ENCODE measurements at regions not wholly inside any gene's neighbourhood (a gene's known extent, or its start where the extent isn't known, plus 50 kb on each side); places are given as distances from the start of the nearest gene placed in this dataset.

- TF ChIP-seq TEAD4 (IDR thresholded peaks at IDR 0.05) (no peak), EGR1 (IDR thresholded peaks at IDR 0.05) (no peak), FOXM1 (IDR thresholded peaks at IDR 0.05; ENCODE audit: borderline replicate concordance, low read depth) (no peak), MAX (IDR thresholded peaks at IDR 0.05) (no peak), EP300 (IDR thresholded peaks at IDR 0.05; ENCODE audit: borderline replicate concordance) (no peak), ZBTB7A (IDR thresholded peaks at IDR 0.05; ENCODE audit: low read depth) (no peak), TCF12 (IDR thresholded peaks at IDR 0.05; ENCODE audit: low read depth) (no peak)
Measured at GRCh38 chr6:95837890-95838289, 177.9 kb upstream of the FUT9 start.

GRCh38 chr6:95841560-95841959 is 174.2 kb upstream of the FUT9 start:
- no peak for TF ChIP-seq CREB1 (IDR thresholded peaks at IDR 0.05; ENCODE audit: low read depth)
- TF ChIP-seq FOXM1 (IDR thresholded peaks at IDR 0.05; ENCODE audit: borderline replicate concordance, low read depth) = no peak
- no peak for TF ChIP-seq EP300 (IDR thresholded peaks at IDR 0.05; ENCODE audit: borderline replicate concordance)
- no peak for TF ChIP-seq USF1 (IDR thresholded peaks at IDR 0.05)
- TF ChIP-seq TEAD4 (IDR thresholded peaks at IDR 0.05) = no peak
- TF ChIP-seq ZBTB7A (IDR thresholded peaks at IDR 0.05; ENCODE audit: low read depth) = no peak

- TF ChIP-seq FOXM1 (IDR thresholded peaks at IDR 0.05; ENCODE audit: borderline replicate concordance, low read depth) (no peak), EGR1 (IDR thresholded peaks at IDR 0.05) (no peak), CREB1 (IDR thresholded peaks at IDR 0.05; ENCODE audit: low read depth) (no peak), RAD21 (IDR thresholded peaks at IDR 0.05; ENCODE audit: low read depth) (no peak), TAF1 (IDR thresholded peaks at IDR 0.05; ENCODE audit: low read depth) (no peak)
Measured at GRCh38 chr6:95846652-95847051, 169.1 kb upstream of the FUT9 start.

GRCh38 chr6:95847061-95847460 is 168.7 kb upstream of the FUT9 start:
- TF ChIP-seq RAD21 (IDR thresholded peaks at IDR 0.05; ENCODE audit: low read depth) = no peak
- TF ChIP-seq USF1 (IDR thresholded peaks at IDR 0.05) = no peak
- TF ChIP-seq NFIC (IDR thresholded peaks at IDR 0.05) = no peak
- TF ChIP-seq FOXM1 (IDR thresholded peaks at IDR 0.05; ENCODE audit: borderline replicate concordance, low read depth) = no peak
- TF ChIP-seq CEBPB (IDR thresholded peaks at IDR 0.05) = no peak
- TF ChIP-seq MAX (IDR thresholded peaks at IDR 0.05) = no peak
- no peak for TF ChIP-seq EP300 (IDR thresholded peaks at IDR 0.05; ENCODE audit: borderline replicate concordance)
- TF ChIP-seq EGR1 (IDR thresholded peaks at IDR 0.05) = no peak
- TF ChIP-seq ZBTB7A (IDR thresholded peaks at IDR 0.05; ENCODE audit: low read depth) = no peak
- no peak for TF ChIP-seq TCF12 (IDR thresholded peaks at IDR 0.05; ENCODE audit: low read depth)
- TF ChIP-seq YY1 (IDR thresholded peaks at IDR 0.05; ENCODE audit: low read depth) = no peak
- TF ChIP-seq CREB1 (IDR thresholded peaks at IDR 0.05; ENCODE audit: low read depth) = no peak

- no peak for TF ChIP-seq TCF12 (IDR thresholded peaks at IDR 0.05; ENCODE audit: low read depth)
Measured at GRCh38 chr6:95848717-95849116, 167.1 kb upstream of the FUT9 start.

- TF ChIP-seq EP300 (IDR thresholded peaks at IDR 0.05; ENCODE audit: borderline replicate concordance) (no peak), CREB1 (IDR thresholded peaks at IDR 0.05; ENCODE audit: low read depth) (no peak), USF1 (IDR thresholded peaks at IDR 0.05) (no peak), RAD21 (IDR thresholded peaks at IDR 0.05; ENCODE audit: low read depth) (no peak), NFIC (IDR thresholded peaks at IDR 0.05) (no peak), MAX (IDR thresholded peaks at IDR 0.05) (no peak), TAF1 (IDR thresholded peaks at IDR 0.05; ENCODE audit: low read depth) (no peak), FOXM1 (IDR thresholded peaks at IDR 0.05; ENCODE audit: borderline replicate concordance, low read depth) (no peak), EGR1 (IDR thresholded peaks at IDR 0.05) (no peak), TCF12 (IDR thresholded peaks at IDR 0.05; ENCODE audit: low read depth) (no peak), ZBTB7A (IDR thresholded peaks at IDR 0.05; ENCODE audit: low read depth) (no peak), TEAD4 (IDR thresholded peaks at IDR 0.05) (no peak), YY1 (IDR thresholded peaks at IDR 0.05; ENCODE audit: low read depth) (no peak), REST (IDR thresholded peaks at IDR 0.05; ENCODE audit: low read depth) (no peak)
Measured at GRCh38 chr6:95856876-95857364, 158.9 kb upstream of the FUT9 start.

- TF ChIP-seq REST (IDR thresholded peaks at IDR 0.05; ENCODE audit: low read depth) (no peak), YY1 (IDR thresholded peaks at IDR 0.05; ENCODE audit: low read depth) (no peak), CEBPB (IDR thresholded peaks at IDR 0.05) (no peak), MAX (IDR thresholded peaks at IDR 0.05) (no peak), TAF1 (IDR thresholded peaks at IDR 0.05; ENCODE audit: low read depth) (no peak), USF1 (IDR thresholded peaks at IDR 0.05) (no peak), EP300 (IDR thresholded peaks at IDR 0.05; ENCODE audit: borderline replicate concordance) (no peak), NFIC (IDR thresholded peaks at IDR 0.05) (no peak), FOXM1 (IDR thresholded peaks at IDR 0.05; ENCODE audit: borderline replicate concordance, low read depth) (no peak), CREB1 (IDR thresholded peaks at IDR 0.05; ENCODE audit: low read depth) (no peak), TEAD4 (IDR thresholded peaks at IDR 0.05) (no peak), ZBTB7A (IDR thresholded peaks at IDR 0.05; ENCODE audit: low read depth) (no peak), RAD21 (IDR thresholded peaks at IDR 0.05; ENCODE audit: low read depth) (no peak), TCF12 (IDR thresholded peaks at IDR 0.05; ENCODE audit: low read depth) (no peak), EGR1 (IDR thresholded peaks at IDR 0.05) (no peak)
Measured at GRCh38 chr6:95865857-95866256, 149.9 kb upstream of the FUT9 start.

Data from Ishikawa (cell line).